ENCODE measurements at regions not wholly inside any gene's neighbourhood (a gene's known extent, or its start where the extent isn't known, plus 50 kb on each side); places are given as distances from the start of the nearest gene placed in this dataset.
"Not testable (repeated sequence)": the region's sequence is repeated elsewhere in the genome, so short reads cannot be mapped to it uniquely, and the experiment has no call there.

- DNase-seq, result no peak
Measured at GRCh38 chr18:51522338-51522737, 324.9 kb upstream of the MEX3C start.

DNA sequence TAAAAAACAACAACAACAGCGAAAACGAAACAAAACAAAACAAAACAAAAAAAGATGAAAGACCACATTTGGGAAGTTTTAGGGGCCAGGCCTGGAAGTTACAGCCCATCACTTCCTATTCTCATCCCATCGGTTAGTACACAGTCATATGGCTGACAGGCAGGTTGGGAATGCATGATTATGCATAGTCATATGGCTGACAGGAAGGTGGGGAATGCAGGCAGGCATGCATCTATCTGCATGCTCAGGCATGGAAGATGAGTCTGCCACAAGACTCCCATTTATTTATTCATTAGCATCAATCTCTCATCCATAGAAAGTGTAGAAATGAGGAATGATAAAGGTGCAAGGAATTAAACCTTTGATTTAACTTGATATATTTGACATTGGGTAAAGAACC lies 325.3 kb upstream of the MEX3C start:
- no peak for DNase-seq

- DNase-seq, result no peak
Measured at GRCh38 chr18:51523671-51524070, 326.2 kb upstream of the MEX3C start.

DNA sequence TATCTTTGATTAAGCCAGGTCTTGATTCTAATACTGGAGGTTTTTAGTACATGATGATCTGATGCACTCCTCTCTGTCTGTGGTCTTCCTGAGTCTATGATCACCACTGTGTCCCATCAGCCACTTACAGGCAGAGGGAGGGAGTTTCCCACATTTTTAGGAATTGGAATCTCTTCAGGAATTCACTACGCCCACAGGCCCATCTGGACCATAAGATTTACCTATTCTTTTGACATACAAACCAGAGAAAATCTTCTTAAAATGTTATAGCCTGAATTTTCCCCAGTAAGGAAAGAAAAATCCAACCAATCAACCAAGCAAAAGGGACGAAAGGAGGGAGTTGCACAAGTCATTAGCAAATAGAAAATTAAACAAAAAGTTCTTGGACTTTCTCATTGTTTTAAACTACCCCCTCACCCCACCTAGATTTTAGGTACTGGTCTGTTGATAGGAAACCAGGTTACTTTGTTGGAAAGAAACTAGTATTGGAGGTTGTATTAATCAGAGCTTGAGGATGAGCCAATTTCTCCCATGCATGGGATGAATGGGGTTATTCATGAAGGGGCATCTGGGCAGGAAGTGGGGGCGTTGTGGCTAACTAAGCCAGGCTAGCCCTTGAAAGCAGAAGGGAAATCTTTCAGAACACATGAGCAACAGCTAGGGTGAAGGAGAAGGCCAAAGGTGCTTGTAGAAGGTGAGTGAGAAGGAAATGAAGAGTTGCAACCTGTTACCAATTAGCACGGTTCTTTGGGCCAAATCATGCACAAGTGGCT lies 328.2 kb upstream of the MEX3C start:
- no peak for DNase-seq

- no peak for DNase-seq
Measured at GRCh38 chr18:51527826-51528225, 330.3 kb upstream of the MEX3C start.

- no peak for DNase-seq
Measured at GRCh38 chr18:51531501-51531900, 334.0 kb upstream of the MEX3C start.

DNA sequence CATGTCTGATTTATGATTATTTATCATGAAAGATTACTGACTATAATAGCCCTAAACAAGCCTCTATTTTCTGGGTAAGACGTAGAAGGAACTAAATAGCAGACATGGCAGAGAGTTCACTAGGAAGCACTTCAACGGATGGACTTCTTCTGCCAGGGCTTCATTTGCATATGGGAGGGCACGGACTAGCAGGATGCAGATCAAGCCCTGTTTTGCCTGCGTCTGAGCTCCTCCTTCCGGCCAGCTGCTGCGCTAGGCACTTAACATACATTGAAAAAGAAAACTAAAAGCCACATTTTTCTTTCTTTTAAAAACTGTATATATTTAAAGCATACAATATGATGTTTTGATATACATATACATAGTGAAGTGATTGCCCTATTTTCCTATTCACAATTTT lies 340.0 kb upstream of the MEX3C start:
- peak; percentile 8 to 9 for DNase-seq

- DNase-seq, result no peak
Measured at GRCh38 chr18:51540562-51540961, 343.1 kb upstream of the MEX3C start.

- DNase-seq, result no peak
Measured at GRCh38 chr18:51541230-51541629, 343.7 kb upstream of the MEX3C start.

- DNase-seq, result no peak
Measured at GRCh38 chr18:51543658-51544155, 346.2 kb upstream of the MEX3C start.

GRCh38 chr18:51545446-51545845 lies 348.0 kb upstream of the MEX3C start:
- no peak for DNase-seq

DNA sequence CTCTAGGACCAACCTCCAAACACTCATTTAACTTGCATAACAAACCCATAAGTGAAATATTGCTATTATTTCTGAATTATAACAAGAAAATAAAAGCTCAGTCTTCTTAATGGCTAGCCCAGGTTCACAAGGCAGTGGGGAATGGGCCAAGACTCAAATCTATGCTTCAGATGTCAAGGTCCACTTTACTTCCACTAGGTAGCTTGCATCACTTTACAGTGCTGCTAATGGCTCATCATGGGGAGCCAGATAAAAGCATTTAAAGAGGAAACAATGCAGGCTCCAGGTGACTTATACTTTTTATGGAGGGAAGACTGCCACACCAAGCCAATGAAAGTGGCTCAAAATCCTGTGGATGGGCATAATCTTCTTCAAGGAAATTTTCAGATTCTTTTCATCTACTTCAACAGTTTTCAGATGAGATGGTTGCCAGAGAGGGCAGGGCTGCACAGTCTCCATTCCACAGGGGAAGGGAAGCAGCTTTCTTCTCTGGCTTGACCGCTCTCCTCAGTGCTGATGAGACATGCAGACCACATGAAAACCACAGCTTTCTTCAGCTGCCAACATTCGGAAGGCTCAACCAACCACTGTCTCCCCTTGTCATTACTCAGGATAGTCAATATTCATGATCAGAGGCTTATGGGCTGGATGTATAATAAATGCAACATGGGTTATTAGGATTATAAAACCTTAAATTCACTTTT lies 361.9 kb upstream of the MEX3C start:
- no peak for DNase-seq

DNA sequence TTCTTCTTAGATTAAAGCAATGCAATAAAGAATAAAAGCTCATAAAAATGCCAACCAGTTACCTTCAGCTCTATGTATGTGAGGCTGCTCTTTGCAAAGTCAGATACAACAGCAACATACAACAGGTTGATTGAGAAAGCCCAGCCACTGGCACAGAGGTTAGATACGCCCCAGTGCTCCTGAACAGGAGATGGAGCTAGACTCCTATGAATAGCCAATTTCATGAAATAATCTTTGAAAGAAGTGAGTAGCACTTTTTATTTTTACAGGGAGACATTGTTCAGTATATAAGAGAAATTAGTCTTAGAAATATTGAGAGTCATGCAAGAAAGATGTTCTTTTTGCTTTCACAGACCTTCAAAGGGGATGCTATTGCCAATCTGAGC lies 362.4 kb upstream of the MEX3C start:
- DNase-seq, result no peak

- DNase-seq, result no peak
Measured at GRCh38 chr18:51561821-51562220, 364.3 kb upstream of the MEX3C start.

GRCh38 chr18:51562866-51563265 lies 365.4 kb upstream of the MEX3C start:
- DNase-seq, result no peak

DNA sequence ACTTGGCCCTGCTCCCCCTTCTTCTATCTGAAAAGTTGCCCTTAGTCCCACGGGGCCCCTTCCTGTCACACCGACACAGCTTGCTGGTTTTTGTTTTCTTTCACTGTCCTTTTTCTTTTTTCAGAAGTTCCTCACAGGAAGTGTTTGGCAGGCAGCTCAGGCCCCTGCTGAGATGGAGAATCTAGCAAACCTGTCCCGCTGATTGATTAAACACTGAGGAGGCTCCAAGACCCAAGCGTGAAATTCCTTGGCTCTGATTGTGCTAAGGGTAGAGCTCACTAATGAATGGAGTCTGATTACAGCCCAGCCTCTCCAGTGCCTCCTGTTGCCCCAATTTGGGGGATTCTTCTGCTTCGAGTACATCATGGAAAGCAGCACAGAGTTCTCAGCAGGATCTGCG lies 365.9 kb upstream of the MEX3C start:
- no peak for DNase-seq

GRCh38 chr18:51568151-51568550 lies 370.7 kb upstream of the MEX3C start:
- DNase-seq, result no peak

- DNase-seq, result no peak
Measured at GRCh38 chr18:51569153-51569552, 371.7 kb upstream of the MEX3C start.

- DNase-seq, result no peak
Measured at GRCh38 chr18:51569561-51569960, 372.1 kb upstream of the MEX3C start.

DNA sequence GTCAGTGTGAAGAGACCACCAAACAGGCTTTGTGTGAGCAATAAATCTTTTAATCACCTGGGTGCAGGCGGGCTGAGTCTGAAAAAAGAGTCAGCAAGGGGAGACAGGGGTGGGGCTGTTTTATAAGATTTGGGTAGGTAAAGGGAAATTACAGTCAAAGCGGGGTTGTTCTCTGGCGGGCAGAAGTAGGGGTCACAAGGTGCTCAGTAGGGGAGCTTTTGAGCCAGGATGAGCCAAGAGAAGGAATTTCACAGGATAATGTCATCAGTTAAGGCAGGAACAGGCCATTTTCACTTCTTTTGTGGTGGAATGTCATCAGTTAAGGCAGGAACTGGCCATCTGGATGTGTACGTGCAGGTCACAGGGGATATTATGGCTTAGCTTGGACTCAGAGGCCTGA lies 372.6 kb upstream of the MEX3C start:
- not testable (repeated sequence) for DNase-seq

- not testable (repeated sequence) for DNase-seq
Measured at GRCh38 chr18:51573886-51574285, 376.4 kb upstream of the MEX3C start.

GRCh38 chr18:51575171-51575570 lies 377.7 kb upstream of the MEX3C start:
- no peak for DNase-seq

DNA sequence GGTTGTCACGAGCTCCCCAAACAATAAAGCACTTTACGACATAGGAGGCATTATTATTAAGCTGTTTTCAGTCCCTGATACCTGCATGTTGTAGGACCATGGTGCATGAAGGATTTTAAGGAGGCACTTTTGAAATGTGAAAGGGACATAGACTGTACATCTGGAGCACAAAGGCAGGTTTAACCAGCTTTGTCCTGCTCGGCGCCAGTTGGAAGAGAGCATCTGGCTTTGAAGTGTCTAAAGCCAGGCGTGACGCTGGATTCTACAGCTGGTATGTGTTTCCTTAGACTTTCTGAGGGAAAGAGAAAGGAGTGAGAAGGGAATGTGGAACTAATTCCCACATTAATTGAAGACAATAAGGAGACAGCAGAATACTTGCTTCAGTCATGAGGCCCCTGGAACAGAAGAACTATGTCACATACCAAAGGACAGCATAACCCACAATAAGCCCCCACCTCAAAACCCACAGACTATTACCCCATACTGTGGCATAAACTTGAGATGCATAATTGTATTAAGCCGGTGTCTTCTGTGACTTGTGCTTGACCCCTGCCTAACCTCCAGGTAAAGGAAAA lies 381.0 kb upstream of the MEX3C start:
- DNase-seq, result no peak

Measured in right lung (tissue), 2 donors.